H9 (cell line): ENCODE measurements at regions not wholly inside any gene's neighbourhood (a gene's known extent, or its start where the extent isn't known, plus 50 kb on each side); places are given as distances from the start of the nearest gene placed in this dataset.

Experiments
- DNase-seq: peaks from one replicate; pipeline ENCODE4 v3.0.0-alpha.2; 2017
- H2AFZ ChIP-seq: one replicate; pipeline ENCODE4 v1.6.1; 2013; ENCODE audit warnings: mild to moderate bottlenecking, low read length, control low read depth, moderate library complexity
- H2AK5ac ChIP-seq: 2 replicates; pipeline ENCODE4 v1.6.1; 2013; ENCODE audit warnings: low read length, control low read depth, mixed read lengths; ENCODE audit not compliant: insufficient read length
- H2BK120ac ChIP-seq: one replicate; pipeline ENCODE4 v1.6.1; 2013; ENCODE audit warnings: low read depth, mild to moderate bottlenecking, low read length, control low read depth, inconsistent platforms; ENCODE audit not compliant: poor library complexity, severe bottlenecking
- H2BK12ac ChIP-seq: 2 replicates; pipeline ENCODE4 v1.6.1; 2013; ENCODE audit warnings: low read length, control low read depth, mixed read lengths, low read depth; ENCODE audit not compliant: insufficient read length
- H2BK15ac ChIP-seq: 2 replicates; pipeline ENCODE4 v1.6.1; 2013; ENCODE audit warnings: low read depth, low read length, control low read depth
- H2BK20ac ChIP-seq: one replicate; pipeline ENCODE4 v1.6.1; 2013; ENCODE audit warnings: low read depth, mild to moderate bottlenecking, low read length, control low read depth, inconsistent platforms; ENCODE audit not compliant: poor library complexity, severe bottlenecking
- H2BK5ac ChIP-seq: 2 replicates; pipeline ENCODE4 v1.6.1; 2013; ENCODE audit warnings: low read length, control low read depth, mixed read lengths; ENCODE audit not compliant: insufficient read length
- H3K14ac ChIP-seq: 2 replicates; pipeline ENCODE4 v1.6.1; 2013; ENCODE audit warnings: low read length, control low read depth; ENCODE audit not compliant: insufficient read depth
- H3K18ac ChIP-seq: 2 replicates; pipeline ENCODE4 v1.6.1; 2013; ENCODE audit warnings: low read depth, mild to moderate bottlenecking, mixed read lengths, low read length, control low read depth; ENCODE audit not compliant: insufficient read length
- H3K23ac ChIP-seq: 2 replicates; pipeline ENCODE4 v1.6.1; 2013; ENCODE audit warnings: low read length, control low read depth, mixed read lengths, low read depth; ENCODE audit not compliant: insufficient read length
- H3K23me2 ChIP-seq: 2 replicates; pipeline ENCODE4 v1.6.1; 2013; ENCODE audit warnings: low read depth, mild to moderate bottlenecking, mixed read lengths, low read length, control low read depth; ENCODE audit not compliant: insufficient read length, poor library complexity, severe bottlenecking
- H3K27ac ChIP-seq: 2 replicates; pipeline ENCODE4 v1.5.1; 2013; ENCODE audit warnings: low read length, control low read depth, mixed read lengths, low read depth; ENCODE audit not compliant: insufficient read length
- H3K27me3 ChIP-seq: 2 replicates; pipeline ENCODE4 v1.6.1; 2013; ENCODE audit warnings: low read length, control low read depth, inconsistent platforms; ENCODE audit not compliant: insufficient read depth
- H3K4ac ChIP-seq: 2 replicates; pipeline ENCODE4 v1.6.1; 2013; ENCODE audit warnings: low read depth, mild to moderate bottlenecking, control low read depth, inconsistent platforms, low read length, moderate library complexity
- H3K4me1 ChIP-seq: 2 replicates; pipeline ENCODE4 v1.6.1; 2013; ENCODE audit warnings: low read length, control low read depth, inconsistent platforms; ENCODE audit not compliant: insufficient read depth
- H3K4me2 ChIP-seq: 2 replicates; pipeline ENCODE4 v1.6.1; 2013; ENCODE audit warnings: low read length, control low read depth, mixed read lengths; ENCODE audit not compliant: insufficient read length, insufficient read depth
- H3K56ac ChIP-seq: 2 replicates; pipeline ENCODE4 v1.6.1; 2013; ENCODE audit warnings: low read depth, mild to moderate bottlenecking, mixed read lengths, low read length, control low read depth; ENCODE audit not compliant: insufficient read length
- H3K79me1 ChIP-seq: 2 replicates; pipeline ENCODE4 v1.6.1; 2013; ENCODE audit warnings: low read depth, mild to moderate bottlenecking, moderate library complexity, low read length, control low read depth, inconsistent platforms; ENCODE audit not compliant: insufficient read depth, poor library complexity, severe bottlenecking
- H3K79me2 ChIP-seq: 2 replicates; pipeline ENCODE4 v1.6.1; 2013; ENCODE audit warnings: low read length, control low read depth, inconsistent platforms; ENCODE audit not compliant: insufficient read depth
- H3K9ac ChIP-seq: 2 replicates; pipeline ENCODE4 v1.6.1; 2013; ENCODE audit warnings: low read length, control low read depth, mixed read lengths; ENCODE audit not compliant: insufficient read length; ENCODE audit errors: extremely low read depth
- H3K9me3 ChIP-seq: one replicate; pipeline ENCODE4 v1.6.1; 2013; ENCODE audit warnings: low read depth, low read length, inconsistent platforms; ENCODE audit not compliant: control insufficient read depth
- H3T11ph ChIP-seq: one replicate; pipeline ENCODE4 v1.6.1; 2013; ENCODE audit warnings: mild to moderate bottlenecking, low read length, control low read depth, inconsistent platforms
- H4K20me1 ChIP-seq: one replicate; pipeline ENCODE4 v1.6.1; 2013; ENCODE audit not compliant: control insufficient read depth, insufficient read length, insufficient read depth
- H4K5ac ChIP-seq: 2 replicates; pipeline ENCODE4 v1.6.1; 2013; ENCODE audit warnings: low read depth, mild to moderate bottlenecking, mixed read lengths, low read length, control low read depth; ENCODE audit not compliant: insufficient read length
- H4K8ac ChIP-seq: replicated peaks from 2 replicates; pipeline ENCODE4 v1.6.1; 2013; ENCODE audit warnings: low read length, control low read depth, mixed read lengths, low read depth; ENCODE audit not compliant: insufficient read length
- H4K91ac ChIP-seq: 2 replicates; pipeline ENCODE4 v1.6.1; 2013; ENCODE audit warnings: low read depth, mild to moderate bottlenecking, moderate library complexity, mixed read lengths, low read length, control low read depth; ENCODE audit not compliant: insufficient read length
- H3K27ac Mint-ChIP-seq, 3 experiments: 2 replicates in 2 of 3; 3 replicates in 1 of 3; pipeline ENCODE4 v1.8.0; 2020 to 2021; ENCODE audit warnings: mixed read lengths in 3 of 3, mild to moderate bottlenecking in 1 of 3, moderate library complexity in 1 of 3
- H3K27me3 Mint-ChIP-seq: 2 replicates; pipeline ENCODE4 v1.8.0; 2021; ENCODE audit warnings: low read depth, mild to moderate bottlenecking, moderate library complexity, mixed read lengths
- H3K36me3 Mint-ChIP-seq, 3 experiments: 2 replicates in 2 of 3; 3 replicates in 1 of 3; pipeline ENCODE4 v1.8.0; 2020 to 2021; ENCODE audit warnings: low read depth in 3 of 3, mixed read lengths in 3 of 3; ENCODE audit not compliant: insufficient read depth in 1 of 3
- H3K4me1 Mint-ChIP-seq, 2 experiments: 2 replicates each; pipeline ENCODE4 v1.8.0; 2020; ENCODE audit warnings: mixed read lengths in 2 of 2
- H3K4me3 Mint-ChIP-seq, 2 experiments: 2 replicates in 1 of 2; 3 replicates in 1 of 2; pipeline ENCODE4 v1.8.0; 2020 to 2021; ENCODE audit warnings: mild to moderate bottlenecking in 2 of 2, mixed read lengths in 2 of 2, moderate library complexity in 1 of 2
- H3K9me3 Mint-ChIP-seq, 2 experiments: 2 replicates in 1 of 2; 3 replicates in 1 of 2; pipeline ENCODE4 v1.8.0; 2020; ENCODE audit warnings: mild to moderate bottlenecking in 2 of 2, mixed read lengths in 2 of 2, moderate library complexity in 1 of 2
- WGBS: extraction: QIAGEN DNeasy Blood & Tissue Kit; methylation state at CpG from one replicate; pipeline ENCODE4 v1.1.7; 2013; ENCODE audit warnings: missing lambda C conversion rate, low lambda C conversion rate, mixed read lengths; ENCODE audit not compliant: insufficient read length; ENCODE audit errors: extremely low coverage; 5-methylcytosine and 5-hydroxymethylcytosine counted together
- TF ChIP-seq, protein P1 (sequence below): fragments of 200-600 bp; sonication (generic); conservative IDR thresholded peaks from 3 replicates; pipeline ENCODE4 v1.8.0; 2021; ENCODE audit warnings: antibody characterized with exemption, mild to moderate bottlenecking

DNA sequence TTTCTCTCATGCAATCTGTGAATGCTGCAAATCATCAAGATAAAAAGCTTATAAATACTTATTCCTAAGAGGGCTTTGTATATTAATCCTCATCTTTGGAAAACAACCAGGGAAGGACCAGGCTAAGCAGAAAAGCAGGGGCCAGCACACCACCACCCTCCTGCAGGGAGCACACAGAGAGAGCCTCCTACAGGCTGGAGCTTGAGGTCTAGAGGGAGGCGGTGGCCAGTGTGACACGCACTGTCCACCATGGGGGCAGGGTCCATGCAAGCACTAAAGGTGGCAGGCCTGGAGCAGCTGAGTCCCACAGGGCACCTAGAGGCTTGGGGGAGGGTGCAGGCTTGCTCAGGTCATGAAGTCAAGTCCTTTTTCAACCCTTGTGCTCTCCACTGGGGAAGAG is 236.9 kb downstream of the TACR3 start:
- H2BK5ac ChIP-seq: no peak overlapping the region
- H3K9me3 Mint-ChIP-seq: peaks cover 5 to 11% of the 10 kb centered on the region in 2 experiments; a peak in 3 of 5 replicates
- H3K4ac ChIP-seq: no peak overlapping the region
- no peak overlapping the region for H3K27ac ChIP-seq
- H3K4me3 Mint-ChIP-seq: no peak overlapping the region
- no peak overlapping the region for H3T11ph ChIP-seq
- no peak for DNase-seq
- no peaks in the 10 kb centered on the region for H3K23me2 ChIP-seq
- no peak overlapping the region for H3K18ac ChIP-seq
- H3K4me2 ChIP-seq: no peak overlapping the region
- H2AFZ ChIP-seq: no peak overlapping the region
- H4K5ac ChIP-seq: no peak overlapping the region
- H3K9me3 ChIP-seq: no peaks in the 10 kb centered on the region
- TF ChIP-seq, protein P1, sequence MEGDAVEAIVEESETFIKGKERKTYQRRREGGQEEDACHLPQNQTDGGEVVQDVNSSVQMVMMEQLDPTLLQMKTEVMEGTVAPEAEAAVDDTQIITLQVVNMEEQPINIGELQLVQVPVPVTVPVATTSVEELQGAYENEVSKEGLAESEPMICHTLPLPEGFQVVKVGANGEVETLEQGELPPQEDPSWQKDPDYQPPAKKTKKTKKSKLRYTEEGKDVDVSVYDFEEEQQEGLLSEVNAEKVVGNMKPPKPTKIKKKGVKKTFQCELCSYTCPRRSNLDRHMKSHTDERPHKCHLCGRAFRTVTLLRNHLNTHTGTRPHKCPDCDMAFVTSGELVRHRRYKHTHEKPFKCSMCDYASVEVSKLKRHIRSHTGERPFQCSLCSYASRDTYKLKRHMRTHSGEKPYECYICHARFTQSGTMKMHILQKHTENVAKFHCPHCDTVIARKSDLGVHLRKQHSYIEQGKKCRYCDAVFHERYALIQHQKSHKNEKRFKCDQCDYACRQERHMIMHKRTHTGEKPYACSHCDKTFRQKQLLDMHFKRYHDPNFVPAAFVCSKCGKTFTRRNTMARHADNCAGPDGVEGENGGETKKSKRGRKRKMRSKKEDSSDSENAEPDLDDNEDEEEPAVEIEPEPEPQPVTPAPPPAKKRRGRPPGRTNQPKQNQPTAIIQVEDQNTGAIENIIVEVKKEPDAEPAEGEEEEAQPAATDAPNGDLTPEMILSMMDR: no peak
- H2BK15ac ChIP-seq: no peak overlapping the region
- no peak overlapping the region for H3K23ac ChIP-seq
- no CpG with 5 or more reads among the region's 2 CpGs for WGBS
- no peaks in the 10 kb centered on the region for H3K4me1 ChIP-seq
- no peak overlapping the region for H2AK5ac ChIP-seq
- H4K8ac ChIP-seq: no peak overlapping the region
- H3K27ac Mint-ChIP-seq: no peak overlapping the region
- H3K4me1 Mint-ChIP-seq: peaks cover 0 to 6% of the 10 kb centered on the region in 2 experiments; a peak in 2 of 4 replicates
- no peaks in the 10 kb centered on the region; the same call in 1 of the 2 replicates for H3K27me3 Mint-ChIP-seq
- H4K20me1 ChIP-seq: no peaks in the 10 kb centered on the region
- H3K79me2 ChIP-seq: no peaks in the 10 kb centered on the region
- no peaks in the 10 kb centered on the region for H3K27me3 ChIP-seq
- no peak overlapping the region for H3K56ac ChIP-seq
- H2BK120ac ChIP-seq: no peak overlapping the region
- H3K79me1 ChIP-seq: no peaks in the 10 kb centered on the region
- peaks cover 0 to 7% (median 0%) of the 10 kb centered on the region in 3 experiments; a peak in 4 of 7 replicates for H3K36me3 Mint-ChIP-seq
- H3K9ac ChIP-seq: no peak overlapping the region
- H2BK20ac ChIP-seq: no peak overlapping the region
- H3K14ac ChIP-seq: no peak overlapping the region; the same call in 1 of the 2 replicates
- H4K91ac ChIP-seq: no peak overlapping the region
- H2BK12ac ChIP-seq: no peak overlapping the region
